ENCODE measurements at regions not wholly inside any gene's neighbourhood (a gene's known extent, or its start where the extent isn't known, plus 50 kb on each side); places are given as distances from the start of the nearest gene placed in this dataset.
"Not testable (repeated sequence)": the region's sequence is repeated elsewhere in the genome, so short reads cannot be mapped to it uniquely, and the experiment has no call there.

DNA sequence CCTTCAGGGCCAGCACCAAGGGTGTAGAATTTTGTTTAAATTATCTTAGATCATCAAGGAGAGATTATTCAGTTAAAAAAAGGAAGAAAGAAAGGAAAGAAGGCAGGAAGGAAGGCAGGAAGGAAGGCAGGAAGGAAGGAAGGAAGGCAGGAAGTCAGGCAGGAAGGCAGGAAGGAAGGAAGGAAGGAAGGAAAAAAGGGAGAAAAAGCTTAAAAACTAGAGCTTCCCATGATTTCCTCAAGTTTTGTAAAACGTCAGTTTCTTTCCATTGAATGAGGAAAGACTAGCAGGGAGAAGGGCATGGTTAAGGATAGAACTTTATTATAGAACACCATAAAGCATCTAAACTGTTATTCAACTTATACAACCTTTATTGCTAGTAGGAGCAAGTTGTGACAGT is 2672.0 kb upstream of the PCDH20 start:
- TF ChIP-seq, protein P1, sequence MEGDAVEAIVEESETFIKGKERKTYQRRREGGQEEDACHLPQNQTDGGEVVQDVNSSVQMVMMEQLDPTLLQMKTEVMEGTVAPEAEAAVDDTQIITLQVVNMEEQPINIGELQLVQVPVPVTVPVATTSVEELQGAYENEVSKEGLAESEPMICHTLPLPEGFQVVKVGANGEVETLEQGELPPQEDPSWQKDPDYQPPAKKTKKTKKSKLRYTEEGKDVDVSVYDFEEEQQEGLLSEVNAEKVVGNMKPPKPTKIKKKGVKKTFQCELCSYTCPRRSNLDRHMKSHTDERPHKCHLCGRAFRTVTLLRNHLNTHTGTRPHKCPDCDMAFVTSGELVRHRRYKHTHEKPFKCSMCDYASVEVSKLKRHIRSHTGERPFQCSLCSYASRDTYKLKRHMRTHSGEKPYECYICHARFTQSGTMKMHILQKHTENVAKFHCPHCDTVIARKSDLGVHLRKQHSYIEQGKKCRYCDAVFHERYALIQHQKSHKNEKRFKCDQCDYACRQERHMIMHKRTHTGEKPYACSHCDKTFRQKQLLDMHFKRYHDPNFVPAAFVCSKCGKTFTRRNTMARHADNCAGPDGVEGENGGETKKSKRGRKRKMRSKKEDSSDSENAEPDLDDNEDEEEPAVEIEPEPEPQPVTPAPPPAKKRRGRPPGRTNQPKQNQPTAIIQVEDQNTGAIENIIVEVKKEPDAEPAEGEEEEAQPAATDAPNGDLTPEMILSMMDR (IDR thresholded peaks at IDR 0.05; ENCODE audit: borderline replicate concordance, insufficient read depth, low read depth, low read length), result no peak
- H3K4me3 ChIP-seq (ENCODE audit: low read depth, low read length), result no peak overlapping the region

DNA sequence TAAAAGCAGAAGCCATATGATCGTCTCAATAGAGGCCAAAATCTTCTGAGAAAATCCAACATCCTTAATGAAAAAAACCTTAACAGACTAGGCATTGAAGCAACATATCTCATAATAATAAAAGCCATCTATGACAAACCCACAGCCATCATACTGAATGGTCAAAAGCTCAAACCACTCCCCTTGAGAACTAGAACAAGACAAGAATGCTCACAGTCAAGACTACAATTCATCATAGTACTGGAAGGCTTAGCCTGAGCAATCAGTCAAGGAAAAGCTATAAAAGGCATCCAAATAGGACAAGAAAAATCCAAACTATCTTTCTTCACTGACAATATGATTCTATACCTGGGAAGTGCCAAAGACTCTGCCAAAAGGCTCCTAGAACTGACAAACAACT is 2668.2 kb upstream of the PCDH20 start:
- H3K4me3 ChIP-seq (ENCODE audit: low read depth, low read length), result no peak overlapping the region
- TF ChIP-seq, protein P1 (IDR thresholded peaks at IDR 0.05; ENCODE audit: borderline replicate concordance, insufficient read depth, low read depth, low read length), result no peak

DNA sequence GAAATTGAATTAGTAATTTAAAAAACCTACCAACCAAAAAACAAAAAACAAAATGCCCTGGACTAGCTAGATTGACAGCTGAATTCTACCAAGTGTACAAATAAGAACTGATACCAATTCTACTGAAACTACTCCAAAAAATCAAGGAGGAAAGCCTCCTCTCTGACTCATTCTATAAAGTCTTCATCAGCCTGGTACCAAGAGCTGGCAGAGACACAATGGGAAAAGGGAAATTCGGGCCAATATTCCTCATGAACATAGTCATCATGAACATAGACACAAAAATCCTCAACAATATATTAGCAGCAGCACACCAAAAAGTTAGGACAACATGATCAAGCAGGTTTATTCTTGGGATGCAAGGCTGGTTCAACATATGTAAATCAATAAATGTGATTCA is 2667.7 kb upstream of the PCDH20 start:
- TF ChIP-seq, protein P1 (IDR thresholded peaks at IDR 0.05; ENCODE audit: borderline replicate concordance, insufficient read depth, low read depth, low read length), result no peak
- no peak overlapping the region for H3K4me3 ChIP-seq (ENCODE audit: low read depth, low read length)

DNA sequence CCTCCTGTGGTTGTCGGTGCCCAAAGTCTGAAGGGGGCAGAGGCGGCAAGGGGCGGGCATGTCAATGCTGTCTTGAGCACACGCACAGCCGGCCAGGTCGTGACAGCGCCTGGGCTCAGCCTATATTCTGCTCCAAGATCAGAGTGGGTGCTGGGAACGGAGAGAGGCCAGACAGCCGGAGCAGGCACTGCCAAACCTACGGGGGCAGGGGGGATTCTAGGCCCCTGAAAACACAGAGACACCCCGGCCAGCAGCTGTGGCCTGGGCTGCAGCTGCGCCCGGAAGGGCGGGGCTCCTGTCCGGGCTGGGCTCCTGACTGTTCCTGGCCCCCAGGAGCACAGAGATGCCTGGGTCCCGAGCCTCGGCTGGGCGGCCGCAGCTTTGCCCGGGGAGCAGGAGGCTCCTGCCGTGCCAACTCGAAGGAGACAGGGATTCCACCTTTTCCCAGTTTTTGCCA is 2662.9 kb upstream of the PCDH20 start:
- H3K4me3 ChIP-seq (ENCODE audit: low read depth, low read length), result no peak overlapping the region
- TF ChIP-seq, protein P1 (IDR thresholded peaks at IDR 0.05; ENCODE audit: borderline replicate concordance, insufficient read depth, low read depth, low read length), result no peak

DNA sequence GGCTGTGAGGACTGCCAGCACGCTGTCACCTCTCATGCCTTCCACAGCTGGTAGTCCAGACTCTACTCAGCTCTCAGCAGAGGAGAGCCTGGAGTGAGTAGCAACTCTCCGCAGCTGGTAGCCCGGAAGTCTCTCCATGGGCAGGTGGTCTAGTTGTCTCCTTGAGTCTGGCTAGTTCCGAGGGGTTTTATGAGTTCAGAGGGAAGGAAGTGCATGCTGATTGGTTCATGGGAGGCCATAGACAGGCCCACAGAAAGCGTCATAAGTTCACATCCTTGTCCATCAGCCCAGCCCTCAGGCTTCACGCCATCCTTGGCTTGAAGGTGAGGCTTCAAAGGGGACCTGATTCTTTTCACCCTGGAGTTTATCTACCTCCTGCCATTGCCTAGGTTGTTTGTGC is 2662.4 kb upstream of the PCDH20 start:
- H3K4me3 ChIP-seq (ENCODE audit: low read depth, low read length), result no peak overlapping the region
- TF ChIP-seq, protein P1 (IDR thresholded peaks at IDR 0.05; ENCODE audit: borderline replicate concordance, insufficient read depth, low read depth, low read length), result no peak

GRCh38 chr13:64077132-64077835 is 2661.6 kb upstream of the PCDH20 start:
- not testable (repeated sequence) for H3K4me3 ChIP-seq (ENCODE audit: low read depth, low read length)

DNA sequence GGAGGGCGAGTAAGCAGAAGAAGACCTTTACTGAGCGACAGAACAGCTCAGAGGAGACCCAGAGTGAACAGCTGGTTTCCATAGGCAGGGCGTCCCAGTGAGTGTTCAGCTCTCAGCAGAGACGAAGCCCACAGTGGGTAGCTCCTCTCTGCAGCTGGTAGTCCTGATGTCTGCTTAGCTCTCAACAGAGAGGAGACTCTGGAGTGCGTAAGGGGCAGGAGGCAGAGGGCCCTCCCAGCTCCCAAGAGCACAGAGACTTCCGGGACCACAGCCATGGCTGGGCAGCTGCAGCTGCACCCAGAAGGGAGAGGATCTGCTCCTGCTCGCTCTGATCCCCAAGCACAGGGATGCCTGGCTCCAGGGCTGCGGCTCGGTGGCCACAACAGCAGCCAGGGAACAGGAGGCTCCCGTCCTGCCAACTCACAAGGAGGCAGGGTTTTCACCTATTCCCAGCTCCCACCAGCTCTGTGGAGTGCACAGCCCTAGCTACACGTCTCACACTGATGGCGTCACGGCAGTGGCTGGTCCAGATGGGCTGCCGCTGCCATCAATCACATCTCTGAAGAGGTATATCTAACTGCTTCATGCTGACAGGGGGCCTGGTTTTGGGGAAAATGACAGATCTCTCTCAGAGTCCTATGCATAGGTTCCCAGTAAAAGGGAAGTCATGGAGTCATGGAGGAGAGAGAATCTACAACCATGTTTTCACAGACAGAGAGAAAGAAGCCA is 2660.1 kb upstream of the PCDH20 start:
- H3K4me3 ChIP-seq (ENCODE audit: low read depth, low read length), result no peak overlapping the region
- TF ChIP-seq, protein P1 (IDR thresholded peaks at IDR 0.05; ENCODE audit: borderline replicate concordance, insufficient read depth, low read depth, low read length), result no peak
